CD4-positive, alpha-beta T cell (primary cell): ENCODE measurements at regions not wholly inside any gene's neighbourhood (a gene's known extent, or its start where the extent isn't known, plus 50 kb on each side); places are given as distances from the start of the nearest gene placed in this dataset.

Experiments
- ATAC-seq: fragments of 200-7000 bp; cut with Tn5 transposase; one replicate; pipeline ENCODE4 v1.10.0; 2022; ENCODE audit warnings: mild to moderate bottlenecking; ENCODE audit not compliant: poor library complexity
- CTCF ChIA-PET: fragments of 350-600 bp; sonication (Branson Sonifier 250); formaldehyde crosslinking; loops from one replicate; lab custom pipeline; 2021; ENCODE audit warnings: antibody characterized with exemption, inconsistent platforms; lab: Charles Lee
- POLR2A ChIA-PET: fragments of 350-600 bp; sonication (Branson Sonifier 250); formaldehyde crosslinking; loops from one replicate; lab custom pipeline; 2021; ENCODE audit warnings: antibody characterized with exemption, inconsistent platforms; lab: Charles Lee
- DNase-seq, 14 experiments: peaks; one replicate each; pipeline ENCODE4 v3.0.0-alpha.2; 2013 to 2020; ENCODE audit warnings: mixed read lengths in 2 of 14
- H3K27ac ChIP-seq, 2 donors: one replicate each; pipeline versions ENCODE4 v1.5.1 to v1.7.0; 2013; ENCODE audit warnings: low read length in 2 of 2, low read depth in 1 of 2, mild to moderate bottlenecking in 1 of 2
- H3K27me3 ChIP-seq, 2 experiments: 1 replicate in 1 of 2; 2 replicates in 1 of 2; pipeline versions ENCODE4 v1.6.1 to v1.7.0; 2013; ENCODE audit warnings: low read length in 2 of 2, control low read depth in 1 of 2, mild to moderate bottlenecking in 1 of 2, moderate library complexity in 1 of 2; ENCODE audit not compliant: insufficient read depth in 2 of 2, control insufficient read depth in 1 of 2
- H3K36me3 ChIP-seq: one replicate; pipeline ENCODE4 v1.6.1; 2013; ENCODE audit warnings: low read length, control low read depth; ENCODE audit not compliant: insufficient read depth
- H3K4me1 ChIP-seq: one replicate; pipeline ENCODE4 v1.6.1; 2013; ENCODE audit warnings: low read length, control low read depth; ENCODE audit not compliant: insufficient read depth
- H3K4me3 ChIP-seq: one replicate; pipeline ENCODE4 v1.5.1; 2013; ENCODE audit warnings: mild to moderate bottlenecking, low read length, moderate library complexity
- H3K9me3 ChIP-seq, 2 experiments: 1 replicate in 1 of 2; 2 replicates in 1 of 2; pipeline versions ENCODE4 v1.6.1 to v1.7.0; 2013; ENCODE audit warnings: low read length in 2 of 2, mild to moderate bottlenecking in 2 of 2, control low read depth in 1 of 2, moderate library complexity in 1 of 2; ENCODE audit not compliant: control insufficient read depth in 1 of 2, insufficient read depth in 1 of 2
- H3K27ac Mint-ChIP-seq: one replicate; pipeline ENCODE4 v1.8.0; 2020; ENCODE audit warnings: mixed read lengths
- H3K27me3 Mint-ChIP-seq: one replicate; pipeline ENCODE4 v1.8.0; 2021; ENCODE audit warnings: mixed read lengths
- H3K36me3 Mint-ChIP-seq: one replicate; pipeline ENCODE4 v1.8.0; 2021; ENCODE audit warnings: low read depth, mixed read lengths
- H3K4me1 Mint-ChIP-seq: one replicate; pipeline ENCODE4 v1.8.0; 2021; ENCODE audit warnings: low read depth, mixed read lengths
- H3K4me3 Mint-ChIP-seq: one replicate; pipeline ENCODE4 v1.8.0; 2020; ENCODE audit warnings: mild to moderate bottlenecking, mixed read lengths
- H3K9me3 Mint-ChIP-seq: one replicate; pipeline ENCODE4 v1.8.0; 2020; ENCODE audit warnings: mixed read lengths
- CTCF ChIP-seq: fragments of 200-600 bp; IDR thresholded peaks from one replicate; pipeline ENCODE4 v1.8.0; 2022; ENCODE audit warnings: antibody characterized with exemption, mild to moderate bottlenecking
- intact Hi-C, 2 experiments: fragments of 100-400 bp; cut with DNase I in 1 of 2; cut with micrococcal nuclease in 1 of 2; formaldehyde crosslinking; loops; one replicate each; pipeline versions ENCODE4 v1.15.1 to v1.9.0; 2023 to 2025; cut with DNase I, micrococcal nuclease

- no peak for TF ChIP-seq CTCF
- peaks cover 0 to 4% of the 10 kb centered on the region in 2 experiments for H3K9me3 ChIP-seq
- DNase-seq = no peak
- H3K27ac Mint-ChIP-seq = no peak overlapping the region
- no peaks in the 10 kb centered on the region for H3K4me1 ChIP-seq
- intact Hi-C loops = loop anchor here in 1 of 2 experiments (5.0 kb wide), 1 partner anchor 35 kb away; no protein-coding TSS in a partner anchor
- no peak overlapping the region for H3K4me3 ChIP-seq
- H3K9me3 Mint-ChIP-seq = no peaks in the 10 kb centered on the region
- H3K4me3 Mint-ChIP-seq = no peak overlapping the region
- ChIA-PET CTCF (no interaction called here), POLR2A (no interaction called here)
- H3K36me3 ChIP-seq = no peaks in the 10 kb centered on the region
- ATAC-seq = no peak
- H3K27ac ChIP-seq = no peak overlapping the region
- H3K27me3 ChIP-seq = no peaks in the 10 kb centered on the region
- H3K27me3 Mint-ChIP-seq = peaks cover 17% of the 10 kb centered on the region
- no peaks in the 10 kb centered on the region for H3K36me3 Mint-ChIP-seq
- H3K4me1 Mint-ChIP-seq = no peaks in the 10 kb centered on the region
These were observed 66.5 kb upstream of the ADRB1 start for GRCh38 chr10:113977174-113977573.

GRCh38 chr10:113978802-113979201 lies 64.9 kb upstream of the ADRB1 start:
- Mint-ChIP-seq H3K27me3 (peaks cover 12% of the 10 kb centered on the region), H3K36me3 (no peaks in the 10 kb centered on the region), H3K9me3 (no peaks in the 10 kb centered on the region), H3K27ac (no peak overlapping the region), H3K4me3 (no peak overlapping the region), H3K4me1 (peaks cover 8% of the 10 kb centered on the region)
- intact Hi-C loops = loop anchor here in 1 of 2 experiments (5.0 kb wide), 1 partner anchor 37 kb away; no protein-coding TSS in a partner anchor
- peaks cover 0 to 4% of the 10 kb centered on the region in 2 experiments for H3K9me3 ChIP-seq
- POLR2A ChIA-PET = no interaction called here
- H3K27me3 ChIP-seq = no peaks in the 10 kb centered on the region
- H3K4me1 ChIP-seq = peaks cover 13% of the 10 kb centered on the region
- H3K36me3 ChIP-seq = no peaks in the 10 kb centered on the region
- CTCF ChIA-PET = no interaction called here
- no peak for DNase-seq
- no peak for TF ChIP-seq CTCF
- no peak for ATAC-seq
- no peak overlapping the region for H3K27ac ChIP-seq
- H3K4me3 ChIP-seq = no peak overlapping the region

- H3K27ac ChIP-seq = no peak overlapping the region
- CTCF ChIA-PET = no interaction called here
- H3K27me3 Mint-ChIP-seq = peaks cover 12% of the 10 kb centered on the region
- no peak for ATAC-seq
- no peak overlapping the region for H3K4me3 ChIP-seq
- no peaks in the 10 kb centered on the region for H3K9me3 Mint-ChIP-seq
- H3K27me3 ChIP-seq = no peaks in the 10 kb centered on the region
- intact Hi-C loops = loop anchor here in 1 of 2 experiments (5.0 kb wide), 1 partner anchor 37 kb away; no protein-coding TSS in a partner anchor
- peaks cover 16% of the 10 kb centered on the region for H3K4me1 ChIP-seq
- POLR2A ChIA-PET = no interaction called here
- TF ChIP-seq CTCF = no peak
- DNase-seq = no peak
- H3K36me3 Mint-ChIP-seq = no peaks in the 10 kb centered on the region
- H3K4me3 Mint-ChIP-seq = no peak overlapping the region
- peaks cover 10% of the 10 kb centered on the region for H3K4me1 Mint-ChIP-seq
- H3K9me3 ChIP-seq = peaks cover 0 to 4% of the 10 kb centered on the region in 2 experiments
- H3K36me3 ChIP-seq = no peaks in the 10 kb centered on the region
- H3K27ac Mint-ChIP-seq = no peak overlapping the region
These were observed 64.3 kb upstream of the ADRB1 start for GRCh38 chr10:113979409-113979808.
